ENCODE measurements at regions not wholly inside any gene's neighbourhood (a gene's known extent, or its start where the extent isn't known, plus 50 kb on each side); places are given as distances from the start of the nearest gene placed in this dataset.

DNA sequence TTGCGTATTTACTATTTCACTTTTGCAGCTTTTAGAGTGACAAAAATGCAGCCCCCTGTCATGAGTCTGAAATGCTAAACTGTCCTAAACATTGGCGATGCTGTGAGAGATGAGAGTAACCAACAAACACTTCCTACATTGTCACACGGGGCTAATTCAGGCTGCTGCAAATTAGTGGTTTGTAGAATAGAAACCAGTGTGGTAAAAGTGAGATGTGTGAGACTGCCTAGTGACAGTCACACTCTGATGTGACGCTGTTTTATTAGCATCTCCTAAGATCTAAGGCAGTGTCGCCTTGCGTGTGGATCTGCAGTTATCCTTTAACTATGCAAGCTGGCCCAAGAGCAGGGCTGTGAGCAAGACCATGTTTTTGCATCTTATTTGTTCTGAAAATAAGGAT, 800.2 kb upstream of the TENM3 start:
- intact Hi-C loops (cut with DNase I), result no loop called here
- no peak for DNase-seq (ENCODE audit: low spot score)

DNA sequence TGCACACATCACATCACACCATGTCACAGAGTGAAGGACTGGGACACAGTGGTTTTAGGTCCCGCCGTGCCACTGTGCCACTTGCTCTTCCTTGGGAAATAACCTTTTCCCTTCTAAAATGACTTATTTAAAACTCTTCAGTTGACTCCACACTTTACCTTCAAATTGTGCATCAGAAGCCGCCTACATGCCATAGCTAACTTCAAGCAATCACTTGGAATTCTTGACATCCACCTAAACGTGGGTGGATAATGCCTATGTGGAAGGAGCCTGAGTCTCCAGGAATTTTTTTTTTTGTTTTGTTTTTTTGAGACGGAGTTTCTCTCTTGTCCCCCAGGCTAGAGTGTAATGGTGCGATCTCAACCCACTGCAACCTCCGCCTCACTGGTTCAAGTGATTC, 777.4 kb upstream of the TENM3 start:
- DNase-seq (ENCODE audit: low spot score), result no peak
- intact Hi-C loops (cut with DNase I), result no loop called here

GRCh38 chr4:181468451-181468850, 774.8 kb upstream of the TENM3 start:
- DNase-seq (ENCODE audit: low spot score), result no peak

GRCh38 chr4:181470306-181470705, 772.9 kb upstream of the TENM3 start:
- no peak for DNase-seq (ENCODE audit: low spot score)
- intact Hi-C loops (cut with DNase I), result no loop called here

More at GRCh38 chr4:181468451-181468850, 774.8 kb upstream of the TENM3 start:
- intact Hi-C loops (cut with DNase I), result no loop called here

- DNase-seq (ENCODE audit: low spot score), result no peak
- intact Hi-C loops (cut with DNase I), result no loop called here
These were observed 767.8 kb upstream of the TENM3 start for GRCh38 chr4:181475359-181475758.

GRCh38 chr4:181475781-181476507, 767.3 kb upstream of the TENM3 start:
- intact Hi-C loops (cut with DNase I), result no loop called here
- no peak for DNase-seq (ENCODE audit: low spot score)

GRCh38 chr4:181476508-181476890, 766.7 kb upstream of the TENM3 start:
- intact Hi-C loops (cut with DNase I), result no loop called here
- no peak for DNase-seq (ENCODE audit: low spot score)

- intact Hi-C loops (cut with DNase I), result no loop called here
- DNase-seq (ENCODE audit: low spot score), result no peak
These were observed 765.6 kb upstream of the TENM3 start for GRCh38 chr4:181477591-181477990.

GRCh38 chr4:181478656-181479055, 764.5 kb upstream of the TENM3 start:
- intact Hi-C loops (cut with DNase I), result no loop called here
- DNase-seq (ENCODE audit: low spot score), result no peak

DNA sequence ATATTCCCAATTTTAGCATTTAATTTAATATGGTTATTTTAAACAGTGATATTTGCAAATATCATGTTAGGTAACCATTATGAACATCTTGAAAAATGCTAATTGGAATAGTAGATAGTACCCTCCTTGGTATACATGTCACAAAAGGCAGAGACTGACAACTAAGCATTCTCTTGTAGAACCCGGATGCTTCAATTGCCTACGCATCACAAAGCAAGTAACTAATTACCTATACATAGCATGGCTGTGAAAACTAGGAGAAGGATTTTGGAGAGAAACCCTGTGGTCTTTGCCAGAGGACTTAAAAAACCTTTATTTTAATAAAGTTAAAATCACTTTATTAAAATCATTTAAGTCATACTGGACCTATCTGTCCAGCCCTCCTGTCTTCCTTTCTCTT, 764.1 kb upstream of the TENM3 start:
- intact Hi-C loops (cut with DNase I), result no loop called here
- DNase-seq (ENCODE audit: low spot score), result no peak

GRCh38 chr4:181484396-181484795, 758.8 kb upstream of the TENM3 start:
- intact Hi-C loops (cut with DNase I), result no loop called here
- no peak for DNase-seq (ENCODE audit: low spot score)

- no peak for DNase-seq (ENCODE audit: low spot score)
- intact Hi-C loops (cut with DNase I), result no loop called here
These were observed 754.3 kb upstream of the TENM3 start for GRCh38 chr4:181488926-181489325.

- intact Hi-C loops (cut with DNase I), result no loop called here
These were observed 745.1 kb upstream of the TENM3 start for GRCh38 chr4:181498148-181498547.

DNA sequence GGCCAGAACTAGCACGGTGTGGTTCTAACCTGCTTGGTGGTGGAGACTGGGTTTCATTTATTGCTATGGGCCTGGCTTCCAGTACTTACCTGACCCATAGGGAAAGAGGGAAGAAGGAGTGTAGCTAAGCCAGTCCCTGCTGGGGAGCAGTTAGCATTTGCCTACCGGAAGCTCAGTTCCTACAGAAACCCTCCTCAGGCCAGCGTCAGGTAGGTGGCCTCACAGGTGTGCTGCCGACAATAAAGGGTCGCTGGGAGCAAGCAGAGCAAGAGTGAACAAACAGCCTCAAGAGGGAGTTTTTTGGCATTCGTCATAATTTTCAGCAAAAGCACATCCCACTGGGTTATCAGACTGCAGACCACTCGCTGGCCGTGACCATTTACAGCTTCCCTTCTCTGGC, 740.6 kb upstream of the TENM3 start:
- no peak for DNase-seq (ENCODE audit: low spot score)
- intact Hi-C loops (cut with DNase I), result no loop called here

More at GRCh38 chr4:181498148-181498547, 745.1 kb upstream of the TENM3 start:
- DNase-seq (ENCODE audit: low spot score), result no peak

DNA sequence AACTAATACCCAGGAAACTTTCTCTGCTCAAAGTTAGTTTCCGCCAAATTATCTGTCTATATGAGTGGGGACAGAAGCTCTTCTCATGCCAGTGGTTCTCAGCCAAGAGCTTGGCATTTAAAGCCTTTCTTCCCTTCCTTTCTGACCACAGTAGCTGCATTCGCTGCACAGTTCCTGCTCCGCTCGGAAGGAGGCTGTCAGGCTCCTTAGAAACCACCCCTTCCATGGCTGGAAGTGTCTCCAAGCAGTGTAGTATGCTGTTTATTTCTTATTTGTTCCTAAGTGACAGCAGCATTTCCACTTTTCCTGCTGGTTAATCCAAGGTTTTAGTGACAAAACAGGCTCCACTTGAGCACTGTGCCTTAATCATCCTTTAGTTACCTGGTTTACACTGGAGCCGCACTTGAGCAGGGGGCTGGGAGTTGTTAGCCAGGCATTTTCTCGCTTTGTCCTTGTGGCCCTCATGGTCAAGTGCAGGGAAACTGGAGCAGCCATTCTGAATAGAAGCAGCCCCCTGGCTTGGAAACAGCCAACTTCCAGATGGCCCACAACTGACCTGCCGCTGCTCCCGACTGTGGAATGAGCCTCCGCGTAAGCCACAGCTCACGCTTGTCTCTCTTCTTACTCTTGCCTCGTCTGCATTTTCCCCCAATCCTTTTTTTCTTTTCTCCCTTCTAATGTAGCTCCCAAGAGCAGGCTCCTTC, 739.4 kb upstream of the TENM3 start:
- intact Hi-C loops (cut with DNase I), result no loop called here
- DNase-seq (ENCODE audit: low spot score), result no peak

- intact Hi-C loops (cut with DNase I), result no loop called here
- no peak for DNase-seq (ENCODE audit: low spot score)
These were observed 738.3 kb upstream of the TENM3 start for GRCh38 chr4:181504924-181505323.

- DNase-seq (ENCODE audit: low spot score), result no peak
- intact Hi-C loops (cut with DNase I), result no loop called here
These were observed 735.9 kb upstream of the TENM3 start for GRCh38 chr4:181507180-181507835.

DNA sequence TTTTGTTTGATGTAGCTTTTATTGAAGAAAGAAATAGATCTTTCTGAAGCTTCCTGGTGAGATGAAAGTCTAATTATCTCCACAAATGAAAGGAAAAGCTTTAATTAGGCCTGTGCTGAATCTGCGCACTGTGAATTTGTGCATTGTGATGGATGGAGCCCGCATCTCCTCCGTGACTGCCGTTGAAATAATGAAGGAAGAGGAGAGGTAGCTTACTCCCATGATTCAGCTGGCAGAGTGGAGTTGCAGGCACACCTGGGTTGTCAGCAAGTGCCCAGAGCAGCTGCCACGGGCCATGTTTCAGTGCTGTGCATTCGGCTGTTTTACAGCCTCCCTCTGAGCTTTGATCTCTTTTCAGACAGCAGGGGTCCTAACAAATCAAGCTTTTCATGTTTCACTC, 735.3 kb upstream of the TENM3 start:
- DNase-seq (ENCODE audit: low spot score), result no peak
- intact Hi-C loops (cut with DNase I), result no loop called here

- DNase-seq (ENCODE audit: low spot score), result no peak
- intact Hi-C loops (cut with DNase I), result no loop called here
These were observed 734.6 kb upstream of the TENM3 start for GRCh38 chr4:181508601-181509000.

DNA sequence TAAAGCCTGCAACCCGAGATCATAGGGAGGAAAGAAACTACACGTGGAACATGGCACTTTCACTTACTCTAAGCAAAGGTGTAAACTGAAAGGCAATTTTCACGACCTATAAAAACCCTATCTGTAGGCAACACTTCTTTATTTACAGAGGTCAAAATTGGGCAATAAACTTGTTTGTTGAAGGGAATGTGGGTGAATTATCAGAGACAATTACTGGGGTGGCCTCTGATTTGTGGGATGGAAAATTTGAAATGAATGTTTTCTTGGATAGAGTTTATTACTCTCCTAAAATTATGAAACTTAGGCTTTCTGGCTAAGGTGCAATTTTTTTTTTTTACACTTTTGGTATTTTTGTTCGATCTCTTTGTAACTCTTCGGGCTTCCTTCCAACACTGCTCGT, 734.1 kb upstream of the TENM3 start:
- intact Hi-C loops (cut with DNase I), result no loop called here
- DNase-seq (ENCODE audit: low spot score), result no peak

DNA sequence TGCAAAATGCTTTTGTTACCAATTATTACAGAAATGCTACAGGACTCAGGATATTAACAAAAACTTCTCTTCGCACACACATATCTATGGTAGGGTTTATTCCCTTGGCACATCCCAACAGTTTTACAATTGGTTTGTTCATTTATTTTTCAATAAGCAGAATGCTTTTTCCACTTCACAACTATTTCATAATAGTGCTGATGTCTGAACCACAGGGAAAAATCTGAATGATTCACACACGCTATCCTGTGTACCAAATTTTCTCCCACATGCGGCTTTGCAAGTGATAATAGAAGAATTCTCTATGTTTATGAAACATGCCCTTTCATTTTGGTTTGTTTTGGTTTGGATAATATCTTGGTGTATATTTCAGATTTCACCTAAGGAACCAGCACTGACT, 725.7 kb upstream of the TENM3 start:
- no peak for DNase-seq (ENCODE audit: low spot score)
- intact Hi-C loops (cut with DNase I), result no loop called here
